ENCODE measurements at regions not wholly inside any gene's neighbourhood (a gene's known extent, or its start where the extent isn't known, plus 50 kb on each side); places are given as distances from the start of the nearest gene placed in this dataset.

- FAIRE-seq (no peak), DNase-seq (ENCODE audit: low spot score) (no peak)
Measured at GRCh38 chr2:35000453-35000852, 1355.1 kb upstream of the CRIM1 start.

- no peak for DNase-seq (ENCODE audit: low spot score)
- no peak for FAIRE-seq
Measured at GRCh38 chr2:34998741-34999140, 1356.8 kb upstream of the CRIM1 start.

- DNase-seq (ENCODE audit: low spot score): no peak
- FAIRE-seq: no peak
Measured at GRCh38 chr2:34997779-34998178, 1357.8 kb upstream of the CRIM1 start.

GRCh38 chr2:34995196-34995595 lies 1360.4 kb upstream of the CRIM1 start:
- FAIRE-seq: no peak
- DNase-seq (ENCODE audit: low spot score): no peak

- DNase-seq (ENCODE audit: low spot score) (no peak), FAIRE-seq (no peak)
Measured at GRCh38 chr2:34991508-34992274, 1363.9 kb upstream of the CRIM1 start.

GRCh38 chr2:34985474-34985873 lies 1370.1 kb upstream of the CRIM1 start:
- no peak for FAIRE-seq
- no peak for DNase-seq (ENCODE audit: low spot score)

- DNase-seq (ENCODE audit: low spot score) (no peak), FAIRE-seq (no peak)
Measured at GRCh38 chr2:34980689-34981088, 1374.9 kb upstream of the CRIM1 start.

- no peak for DNase-seq (ENCODE audit: low spot score)
- FAIRE-seq: no peak
Measured at GRCh38 chr2:34979148-34979547, 1376.4 kb upstream of the CRIM1 start.

- no peak for FAIRE-seq
Measured at GRCh38 chr2:34961822-34962221, 1362.7 kb upstream of the FAM98A start.

GRCh38 chr2:34954758-34955157 lies 1355.7 kb upstream of the FAM98A start:
- FAIRE-seq: no peak
- no peak for DNase-seq (ENCODE audit: low spot score)

More at GRCh38 chr2:34961822-34962221, 1362.7 kb upstream of the FAM98A start:
- DNase-seq (ENCODE audit: low spot score): no peak

GRCh38 chr2:34950797-34951196 lies 1351.7 kb upstream of the FAM98A start:
- DNase-seq (ENCODE audit: low spot score): no peak
- FAIRE-seq: no peak

- FAIRE-seq (no peak), DNase-seq (ENCODE audit: low spot score) (no peak)
Measured at GRCh38 chr2:34949316-34949715, 1350.2 kb upstream of the FAM98A start.

- FAIRE-seq (no peak), DNase-seq (ENCODE audit: low spot score) (peak; percentile 4)
Measured at GRCh38 chr2:34936089-34936488, 1337.0 kb upstream of the FAM98A start.

GRCh38 chr2:34912084-34912483 lies 1313.0 kb upstream of the FAM98A start:
- FAIRE-seq (no peak), DNase-seq (ENCODE audit: low spot score) (no peak)

- no peak for FAIRE-seq
- no peak for DNase-seq (ENCODE audit: low spot score)
Measured at GRCh38 chr2:34909992-34910705, 1311.0 kb upstream of the FAM98A start.

- no peak for DNase-seq (ENCODE audit: low spot score)
- FAIRE-seq: no peak
Measured at GRCh38 chr2:34907812-34908211, 1308.7 kb upstream of the FAM98A start.

GRCh38 chr2:34901739-34902138 lies 1302.6 kb upstream of the FAM98A start:
- DNase-seq (ENCODE audit: low spot score) (no peak), FAIRE-seq (no peak)

- no peak for DNase-seq (ENCODE audit: low spot score)
- FAIRE-seq: no peak
Measured at GRCh38 chr2:34899079-34899478, 1300.0 kb upstream of the FAM98A start.

- DNase-seq (ENCODE audit: low spot score): no peak
- FAIRE-seq: no peak
Measured at GRCh38 chr2:34892766-34893165, 1293.7 kb upstream of the FAM98A start.

- DNase-seq (ENCODE audit: low spot score) (no peak), FAIRE-seq (no peak)
Measured at GRCh38 chr2:34892256-34892655, 1293.2 kb upstream of the FAM98A start.

GRCh38 chr2:34875091-34875745 lies 1276.1 kb upstream of the FAM98A start:
- FAIRE-seq (no peak), DNase-seq (ENCODE audit: low spot score) (no peak)

GRCh38 chr2:34853646-34854045 lies 1254.5 kb upstream of the FAM98A start:
- FAIRE-seq: no peak

More at GRCh38 chr2:34853646-34854045, 1254.5 kb upstream of the FAM98A start:
- DNase-seq (ENCODE audit: low spot score): no peak
